ENCODE measurements at regions not wholly inside any gene's neighbourhood (a gene's known extent, or its start where the extent isn't known, plus 50 kb on each side); places are given as distances from the start of the nearest gene placed in this dataset.
"Not testable (repeated sequence)": the region's sequence is repeated elsewhere in the genome, so short reads cannot be mapped to it uniquely, and the experiment has no call there.

DNA sequence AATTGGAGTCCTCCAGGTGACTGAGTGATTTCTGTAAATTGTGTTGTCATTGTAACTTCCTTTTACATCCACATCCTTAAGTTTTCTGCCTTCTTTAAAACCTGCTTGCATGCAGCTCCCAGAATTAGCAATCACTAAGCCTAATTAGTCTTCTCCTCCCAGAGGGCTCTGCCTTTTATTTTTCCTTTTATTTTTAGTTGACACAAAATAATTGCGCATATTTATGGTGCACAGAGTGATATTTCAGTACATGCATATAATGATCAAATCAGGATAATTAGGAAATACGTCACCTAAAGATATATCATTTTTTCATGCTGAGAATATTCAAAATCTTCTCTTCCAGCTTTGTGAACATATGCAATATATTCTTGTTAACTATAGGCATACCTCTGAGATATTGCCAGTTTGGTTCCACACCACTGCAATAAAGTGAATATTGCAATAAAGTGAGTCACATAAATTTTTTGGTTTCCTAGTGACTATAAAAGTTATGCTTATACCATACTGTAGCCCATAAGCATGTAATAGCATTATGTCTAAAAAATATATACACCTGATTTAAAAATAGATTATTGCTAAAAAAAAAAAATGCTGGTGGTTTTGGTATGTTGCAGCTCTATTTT lies 210.5 kb downstream of the BCL2L11 start:
- TF ChIP-seq, protein P1, sequence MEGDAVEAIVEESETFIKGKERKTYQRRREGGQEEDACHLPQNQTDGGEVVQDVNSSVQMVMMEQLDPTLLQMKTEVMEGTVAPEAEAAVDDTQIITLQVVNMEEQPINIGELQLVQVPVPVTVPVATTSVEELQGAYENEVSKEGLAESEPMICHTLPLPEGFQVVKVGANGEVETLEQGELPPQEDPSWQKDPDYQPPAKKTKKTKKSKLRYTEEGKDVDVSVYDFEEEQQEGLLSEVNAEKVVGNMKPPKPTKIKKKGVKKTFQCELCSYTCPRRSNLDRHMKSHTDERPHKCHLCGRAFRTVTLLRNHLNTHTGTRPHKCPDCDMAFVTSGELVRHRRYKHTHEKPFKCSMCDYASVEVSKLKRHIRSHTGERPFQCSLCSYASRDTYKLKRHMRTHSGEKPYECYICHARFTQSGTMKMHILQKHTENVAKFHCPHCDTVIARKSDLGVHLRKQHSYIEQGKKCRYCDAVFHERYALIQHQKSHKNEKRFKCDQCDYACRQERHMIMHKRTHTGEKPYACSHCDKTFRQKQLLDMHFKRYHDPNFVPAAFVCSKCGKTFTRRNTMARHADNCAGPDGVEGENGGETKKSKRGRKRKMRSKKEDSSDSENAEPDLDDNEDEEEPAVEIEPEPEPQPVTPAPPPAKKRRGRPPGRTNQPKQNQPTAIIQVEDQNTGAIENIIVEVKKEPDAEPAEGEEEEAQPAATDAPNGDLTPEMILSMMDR (IDR thresholded peaks at IDR 0.05; ENCODE audit: extremely low read depth in 1 of 2, insufficient read depth in 1 of 2, low read depth in 1 of 2, low read length in 2 of 2): not testable (repeated sequence)
- TF ChIP-seq POLR2A (IDR thresholded peaks at IDR 0.05; ENCODE audit: low read depth, low read length); GATA2 (IDR thresholded peaks at IDR 0.05; ENCODE audit: insufficient read depth, insufficient read length, low read depth, low read length); MYC (IDR thresholded peaks at IDR 0.05; ENCODE audit: low read depth, low read length); POLR2AphosphoS5 (IDR thresholded peaks at IDR 0.05; ENCODE audit: insufficient read depth, low read depth, low read length); EZH2 (IDR thresholded peaks at IDR 0.05; ENCODE audit: borderline replicate concordance, low read depth, low read length, severe bottlenecking): not testable (repeated sequence)
